ENCODE measurements at regions not wholly inside any gene's neighbourhood (a gene's known extent, or its start where the extent isn't known, plus 50 kb on each side); places are given as distances from the start of the nearest gene placed in this dataset.

DNA sequence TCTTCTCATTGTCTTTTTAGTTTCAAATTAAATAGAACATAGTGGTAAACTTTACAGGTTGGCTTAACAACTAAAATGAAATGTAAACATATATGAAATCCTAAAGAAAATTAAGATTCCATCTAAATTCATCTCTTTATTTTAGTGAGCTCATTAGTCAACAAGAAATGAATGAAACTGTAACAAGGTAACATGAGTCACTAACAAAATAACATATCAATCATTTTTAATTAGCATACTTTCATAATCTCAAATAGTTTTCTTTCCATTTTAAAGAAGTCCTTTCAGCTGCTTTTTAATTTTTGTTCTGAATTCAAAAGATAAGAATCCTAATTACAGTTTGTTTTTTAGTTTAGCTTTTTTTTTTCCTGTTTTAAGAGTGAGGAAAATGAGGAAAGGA lies 688.6 kb upstream of the TENM4 start:
- FAIRE-seq (no peak), DNase-seq (ENCODE audit: low read depth, low spot score) (no peak)
- Histone ChIP-seq H3K9ac (replicated peaks; ENCODE audit: extremely low read depth, insufficient read depth, low read length) (no peak overlapping the region), H4K20me1 (replicated peaks; ENCODE audit: control insufficient read depth, extremely low read depth, insufficient read depth, low read length) (no peaks in the 10 kb centered on the region), H3K79me2 (ENCODE audit: control insufficient read depth, insufficient read depth, low read length) (no peaks in the 10 kb centered on the region), H2AFZ (ENCODE audit: low read depth, low read length) (no peak overlapping the region), H3K9me3 (replicated peaks; ENCODE audit: control insufficient read depth, insufficient read depth, low read length) (no peaks in the 10 kb centered on the region), H3K4me1 (ENCODE audit: control insufficient read depth, extremely low read depth, insufficient read depth, low read length) (no peaks in the 10 kb centered on the region), H3K9me1 (replicated peaks; ENCODE audit: control insufficient read depth, extremely low read depth, insufficient read depth, low read length) (no peaks in the 10 kb centered on the region), H3K27me3 (ENCODE audit: control insufficient read depth in 2 of 2, insufficient read depth in 2 of 2, low read length in 2 of 2) (no peaks in the 10 kb centered on the region), H3K36me3 (ENCODE audit: control insufficient read depth in 2 of 2, extremely low read depth in 1 of 2, insufficient read depth in 2 of 2, low read length in 2 of 2) (no peaks in the 10 kb centered on the region), H3K27ac (ENCODE audit: insufficient read depth, low read depth, low read length) (no peak overlapping the region), H3K4me3 (replicated peaks in 1 of 3; ENCODE audit: insufficient read depth in 1 of 3, low read depth in 1 of 3, low read length in 3 of 3) (no peak overlapping the region), H3K4me2 (ENCODE audit: insufficient read depth, low read length) (no peak overlapping the region)
- BruUV-seq (replicated peaks): no TSS peak
- intact Hi-C loops (cut with micrococcal nuclease) (no loop called here), dilution Hi-C loops (cut with MboI; ENCODE audit: extremely low pct_ligation_motif_present, low sequenced_read_pairs) (no loop called here)
- POLR2A ChIA-PET: no interaction called here
- CTCF ChIA-PET: no interaction called here
- TF ChIP-seq FOS (IDR thresholded peaks at IDR 0.05; ENCODE audit: borderline replicate concordance, insufficient read depth, low read length) (no peak), CTCF (IDR thresholded peaks at IDR 0.05; ENCODE audit: extremely low read depth in 1 of 2, insufficient read depth in 1 of 2, low read depth in 1 of 2, low read length in 2 of 2) (no peak), MAX (IDR thresholded peaks at IDR 0.05; ENCODE audit: insufficient read depth, insufficient read length) (no peak), JUN (IDR thresholded peaks at IDR 0.05; ENCODE audit: borderline replicate concordance, insufficient read depth, insufficient read length, low read depth) (no peak), MYC (IDR thresholded peaks at IDR 0.05; ENCODE audit: low read depth, low read length) (no peak), GATA2 (IDR thresholded peaks at IDR 0.05; ENCODE audit: insufficient read depth, insufficient read length, low read depth, low read length) (no peak), POLR2A (IDR thresholded peaks at IDR 0.05; ENCODE audit: low read depth, low read length) (no peak), POLR2AphosphoS5 (IDR thresholded peaks at IDR 0.05; ENCODE audit: insufficient read depth, low read depth, low read length) (no peak), EZH2 (IDR thresholded peaks at IDR 0.05; ENCODE audit: borderline replicate concordance, low read depth, low read length, severe bottlenecking) (no peak)
